HFFc6 (cell line): ENCODE measurements at regions not wholly inside any gene's neighbourhood (a gene's known extent, or its start where the extent isn't known, plus 50 kb on each side); places are given as distances from the start of the nearest gene placed in this dataset.

Experiments used
- DNase-seq: peaks from one replicate; pipeline ENCODE4 v3.0.0-alpha.2; 2018
- H3K27ac Mint-ChIP-seq: 2 replicates; pipeline ENCODE4 v1.8.0; 2020; ENCODE audit warnings: mild to moderate bottlenecking, mixed read lengths
- H3K27me3 Mint-ChIP-seq: 2 replicates; pipeline ENCODE4 v1.8.0; 2021; ENCODE audit warnings: mild to moderate bottlenecking, moderate library complexity, mixed read lengths; ENCODE audit not compliant: insufficient read depth
- H3K36me3 Mint-ChIP-seq: 2 replicates; pipeline ENCODE4 v1.8.0; 2021; ENCODE audit warnings: low read depth, mixed read lengths
- H3K4me1 Mint-ChIP-seq: 2 replicates; pipeline ENCODE4 v1.8.0; 2020; ENCODE audit warnings: low read depth, mixed read lengths
- H3K4me3 Mint-ChIP-seq: 2 replicates; pipeline ENCODE4 v1.8.0; 2020; ENCODE audit warnings: mild to moderate bottlenecking, moderate library complexity, mixed read lengths
- H3K9me3 Mint-ChIP-seq: 2 replicates; pipeline ENCODE4 v1.8.0; 2020; ENCODE audit warnings: mild to moderate bottlenecking, mixed read lengths
- TF ChIP-seq, protein P1 (sequence below): fragments of 200-600 bp; sonication (generic); IDR thresholded peaks from 2 replicates; pipeline ENCODE4 v1.5.0; 2021; ENCODE audit warnings: antibody characterized with exemption, mild to moderate bottlenecking

DNA sequence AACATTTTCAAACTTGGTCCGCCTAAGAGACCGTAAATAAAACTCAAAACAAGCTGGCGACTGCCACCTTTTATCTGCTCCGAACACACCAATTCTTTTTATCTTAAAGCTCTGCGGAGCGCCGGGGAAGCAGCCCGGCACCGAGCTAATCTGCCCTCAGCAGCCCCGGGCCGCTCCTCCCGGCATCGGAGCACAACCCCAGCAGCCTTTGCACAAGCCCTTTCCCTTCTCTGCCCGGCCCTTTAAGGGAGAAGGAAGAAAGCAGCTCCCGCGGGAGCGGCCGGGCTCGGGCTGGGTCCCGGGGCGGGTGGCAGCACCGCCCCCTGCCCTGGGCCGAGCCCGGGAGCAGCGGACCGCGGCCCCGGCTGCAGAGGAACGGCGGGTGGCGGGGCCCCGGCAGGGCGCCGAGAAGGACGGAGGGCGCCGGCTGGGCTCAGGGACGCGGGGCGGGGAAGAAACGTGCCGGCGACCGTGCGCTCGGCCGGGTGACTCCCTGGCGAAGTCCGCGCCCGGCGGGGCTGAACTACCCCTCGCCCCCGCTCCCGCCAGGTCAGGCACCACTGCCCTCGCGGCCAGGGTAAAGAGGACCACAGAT lies 133.6 kb upstream of the C11orf58 start:
- Mint-ChIP-seq H3K27me3 (peaks cover 28% of the 10 kb centered on the region), H3K27ac (peak overlapping the region; percentile 87; the same call in 1 of the 2 replicates), H3K4me1 (peaks cover 9% of the 10 kb centered on the region), H3K36me3 (no peaks in the 10 kb centered on the region), H3K9me3 (no peaks in the 10 kb centered on the region), H3K4me3 (peak overlapping the region; percentile 86)
- DNase-seq, result peak; percentile 25
- TF ChIP-seq, protein P1, sequence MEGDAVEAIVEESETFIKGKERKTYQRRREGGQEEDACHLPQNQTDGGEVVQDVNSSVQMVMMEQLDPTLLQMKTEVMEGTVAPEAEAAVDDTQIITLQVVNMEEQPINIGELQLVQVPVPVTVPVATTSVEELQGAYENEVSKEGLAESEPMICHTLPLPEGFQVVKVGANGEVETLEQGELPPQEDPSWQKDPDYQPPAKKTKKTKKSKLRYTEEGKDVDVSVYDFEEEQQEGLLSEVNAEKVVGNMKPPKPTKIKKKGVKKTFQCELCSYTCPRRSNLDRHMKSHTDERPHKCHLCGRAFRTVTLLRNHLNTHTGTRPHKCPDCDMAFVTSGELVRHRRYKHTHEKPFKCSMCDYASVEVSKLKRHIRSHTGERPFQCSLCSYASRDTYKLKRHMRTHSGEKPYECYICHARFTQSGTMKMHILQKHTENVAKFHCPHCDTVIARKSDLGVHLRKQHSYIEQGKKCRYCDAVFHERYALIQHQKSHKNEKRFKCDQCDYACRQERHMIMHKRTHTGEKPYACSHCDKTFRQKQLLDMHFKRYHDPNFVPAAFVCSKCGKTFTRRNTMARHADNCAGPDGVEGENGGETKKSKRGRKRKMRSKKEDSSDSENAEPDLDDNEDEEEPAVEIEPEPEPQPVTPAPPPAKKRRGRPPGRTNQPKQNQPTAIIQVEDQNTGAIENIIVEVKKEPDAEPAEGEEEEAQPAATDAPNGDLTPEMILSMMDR, result no peak

DNA sequence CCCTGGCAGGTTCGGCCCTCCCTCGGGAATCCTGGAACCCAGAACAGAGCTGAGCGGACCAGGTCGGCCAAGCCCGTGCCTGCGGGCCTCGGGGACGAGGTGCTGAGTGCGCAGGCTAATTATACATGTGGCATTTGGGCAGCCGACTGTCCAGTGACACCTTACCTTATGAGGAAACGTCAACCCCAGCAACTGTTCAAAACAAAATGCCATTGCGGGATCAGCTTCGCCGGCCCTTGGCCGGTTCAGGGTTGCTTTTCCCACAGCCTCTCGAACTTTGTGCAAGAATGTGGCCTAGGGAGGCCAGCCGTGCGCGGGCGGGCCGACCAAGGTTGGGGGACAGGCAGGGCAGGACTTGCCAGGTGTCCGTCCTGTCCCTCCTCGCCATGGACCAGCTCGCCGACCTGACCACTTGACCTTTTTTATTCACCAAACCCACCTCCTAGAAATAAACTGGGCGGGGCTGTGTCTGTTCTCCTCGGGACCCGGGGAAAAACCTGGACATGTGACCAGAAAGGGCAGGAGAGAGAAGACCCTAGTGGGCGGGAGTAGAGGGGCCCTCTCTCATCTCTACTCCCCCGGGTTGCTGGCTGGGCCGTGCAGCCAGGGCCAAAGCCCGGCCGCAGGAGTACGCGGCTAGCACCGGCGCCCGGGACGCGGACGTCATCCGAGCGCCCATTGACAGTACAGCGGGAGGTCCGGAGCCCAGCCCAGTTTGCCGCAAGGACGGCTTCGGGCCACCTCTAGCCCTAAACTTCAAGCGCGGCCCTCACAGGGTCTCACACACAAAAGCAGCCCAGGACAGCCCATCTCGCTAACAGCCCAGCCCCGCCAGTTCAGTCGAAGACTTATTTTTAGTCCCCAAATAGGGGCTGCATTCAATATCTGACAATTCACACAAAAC lies 134.3 kb upstream of the C11orf58 start:
- DNase-seq, result no peak
- Mint-ChIP-seq H3K36me3 (no peaks in the 10 kb centered on the region), H3K4me1 (peaks cover 9% of the 10 kb centered on the region), H3K9me3 (no peaks in the 10 kb centered on the region), H3K4me3 (peak overlapping the region; percentile 86), H3K27me3 (peaks cover 28% of the 10 kb centered on the region), H3K27ac (peak overlapping the region; percentile 87; the same call in 1 of the 2 replicates)
- TF ChIP-seq, protein P1, result no peak

DNA sequence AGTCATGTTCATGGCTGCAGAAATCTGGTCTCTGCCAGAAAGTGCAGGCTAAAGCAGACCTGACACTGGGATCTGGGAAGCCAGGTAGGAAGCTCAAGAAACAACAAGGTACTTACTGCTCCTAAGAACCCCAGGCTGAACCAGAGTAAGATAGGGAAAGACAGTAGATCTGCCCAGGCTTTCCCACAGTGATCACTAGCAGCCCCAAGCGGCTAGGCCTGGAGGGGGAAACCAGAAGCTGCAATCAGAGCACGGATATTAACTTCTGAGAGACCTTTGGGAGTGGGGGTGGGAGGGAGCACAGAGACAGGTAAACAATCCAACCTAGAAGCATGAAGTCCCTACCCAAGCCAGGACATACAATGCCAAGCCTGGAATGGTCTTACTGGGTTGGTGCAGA lies 135.2 kb upstream of the C11orf58 start:
- DNase-seq, result no peak
- no peak overlapping the region; the same call in 1 of the 2 replicates for H3K27ac Mint-ChIP-seq
- peaks cover 28% of the 10 kb centered on the region for H3K27me3 Mint-ChIP-seq
- no peaks in the 10 kb centered on the region for H3K36me3 Mint-ChIP-seq
- no peaks in the 10 kb centered on the region for H3K9me3 Mint-ChIP-seq
- peaks cover 9% of the 10 kb centered on the region for H3K4me1 Mint-ChIP-seq
- TF ChIP-seq, protein P1, result no peak
- no peak overlapping the region for H3K4me3 Mint-ChIP-seq

DNA sequence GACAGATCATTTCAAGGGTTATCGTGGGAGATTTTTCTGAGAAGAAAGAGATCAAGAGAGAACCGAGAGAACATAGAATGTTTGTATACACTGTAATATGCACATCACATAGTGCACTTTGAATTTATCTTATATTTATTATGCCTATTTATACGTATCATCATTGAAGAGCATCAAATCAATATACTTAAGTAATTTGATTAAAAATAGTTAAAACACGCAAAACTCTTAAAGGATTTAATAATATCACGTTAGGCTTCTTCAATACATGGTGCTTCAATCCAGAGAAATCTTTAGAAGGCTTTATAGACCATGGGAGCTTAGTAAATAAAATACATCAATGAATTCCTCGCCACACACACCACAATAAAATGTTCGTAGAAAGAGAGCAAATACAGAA lies 139.5 kb upstream of the C11orf58 start:
- Mint-ChIP-seq H3K4me1 (no peaks in the 10 kb centered on the region; the same call in 1 of the 2 replicates), H3K27me3 (peaks cover 10% of the 10 kb centered on the region), H3K36me3 (no peaks in the 10 kb centered on the region), H3K27ac (no peak overlapping the region), H3K4me3 (no peak overlapping the region), H3K9me3 (no peaks in the 10 kb centered on the region)
- TF ChIP-seq, protein P1, result no peak
- no peak for DNase-seq

DNA sequence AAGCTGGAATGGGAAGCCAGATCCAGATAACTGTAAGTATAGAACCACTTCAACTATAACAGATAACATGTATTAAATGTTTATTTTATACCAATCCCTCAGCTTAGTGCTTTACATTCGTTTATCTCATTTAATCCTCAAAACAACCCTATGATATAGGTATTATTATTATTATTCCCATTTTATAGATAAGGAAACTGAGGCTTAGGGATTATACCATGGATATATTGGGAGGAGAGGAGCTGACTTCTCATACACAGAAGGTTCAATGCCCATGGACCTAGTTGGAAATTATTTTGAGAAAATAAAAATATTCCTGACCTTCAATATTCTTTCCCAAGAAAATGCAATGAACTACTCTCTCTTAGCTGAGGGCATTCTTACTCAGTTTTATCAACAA lies 140.4 kb upstream of the C11orf58 start:
- Mint-ChIP-seq H3K27ac (no peak overlapping the region), H3K27me3 (peaks cover 3% of the 10 kb centered on the region), H3K4me1 (no peaks in the 10 kb centered on the region; the same call in 1 of the 2 replicates), H3K9me3 (no peaks in the 10 kb centered on the region), H3K36me3 (no peaks in the 10 kb centered on the region), H3K4me3 (no peak overlapping the region)
- TF ChIP-seq, protein P1, result no peak
- DNase-seq, result no peak
